GM19240 (cell line): ENCODE measurements at regions not wholly inside any gene's neighbourhood (a gene's known extent, or its start where the extent isn't known, plus 50 kb on each side); places are given as distances from the start of the nearest gene placed in this dataset.
"Not testable (repeated sequence)": the region's sequence is repeated elsewhere in the genome, so short reads cannot be mapped to it uniquely, and the experiment has no call there.

Source experiments
- DNase-seq: peaks from one replicate; pipeline ENCODE4 v3.0.0; 2011; ENCODE audit warnings: low spot score; ENCODE audit not compliant: insufficient read length

DNA sequence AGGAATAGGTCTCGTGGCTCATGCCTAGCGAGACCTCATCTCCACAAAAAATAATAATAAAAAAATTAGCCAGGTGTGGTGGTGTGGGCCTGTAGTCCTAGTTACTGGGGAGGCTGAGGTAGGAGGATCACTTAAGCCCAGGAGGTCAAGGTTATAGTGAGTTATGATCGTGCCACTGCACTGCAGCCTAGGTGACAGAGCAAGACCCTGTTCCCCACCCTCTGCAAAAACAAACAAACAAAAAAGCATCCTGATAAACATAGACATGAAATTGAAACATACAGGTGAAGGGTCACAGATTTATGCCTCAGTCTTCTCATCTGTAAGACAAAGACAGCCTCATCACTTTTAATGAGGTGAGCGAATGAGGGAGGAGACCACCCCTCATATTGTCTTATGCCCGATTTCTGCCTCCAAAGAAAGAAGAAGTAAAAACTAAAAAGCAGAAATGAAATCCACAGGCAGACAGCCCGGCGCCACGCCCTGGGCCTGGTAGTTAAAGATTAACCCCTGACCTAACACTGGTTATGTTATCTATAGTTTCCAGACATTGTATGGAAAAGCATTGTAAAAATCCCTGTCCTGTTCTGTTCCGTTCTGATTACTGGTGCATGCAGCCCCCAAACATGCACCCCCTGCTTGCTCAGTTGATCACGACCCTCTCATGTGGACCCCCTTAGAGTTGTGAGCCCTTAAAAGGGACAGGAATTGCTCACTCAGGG is 138.5 kb downstream of the OR2B2 start:
- DNase-seq: not testable (repeated sequence)

GRCh38 chr6:27772261-27773001 is 139.8 kb downstream of the OR2B2 start:
- DNase-seq: peak; percentile 35

DNA sequence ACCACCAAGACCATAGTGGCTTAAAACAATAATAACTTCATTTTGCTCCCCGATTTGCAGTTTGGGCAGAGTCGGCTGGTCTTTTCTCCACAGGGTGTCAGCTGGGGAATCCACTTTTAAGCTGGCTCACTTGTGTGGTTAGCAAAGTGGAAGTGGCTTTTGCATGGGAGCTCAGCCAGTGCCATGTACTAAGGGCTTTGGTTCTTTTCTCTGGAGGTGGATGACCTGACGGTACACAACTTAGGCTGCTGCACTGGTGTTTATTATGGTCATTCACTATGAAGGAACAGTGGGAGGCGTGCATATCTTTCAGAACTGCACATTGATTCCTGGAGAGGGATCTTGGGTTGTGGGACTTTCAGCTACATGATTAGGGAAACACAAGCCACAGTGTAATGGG is 141.0 kb downstream of the OR2B2 start:
- no peak for DNase-seq

DNA sequence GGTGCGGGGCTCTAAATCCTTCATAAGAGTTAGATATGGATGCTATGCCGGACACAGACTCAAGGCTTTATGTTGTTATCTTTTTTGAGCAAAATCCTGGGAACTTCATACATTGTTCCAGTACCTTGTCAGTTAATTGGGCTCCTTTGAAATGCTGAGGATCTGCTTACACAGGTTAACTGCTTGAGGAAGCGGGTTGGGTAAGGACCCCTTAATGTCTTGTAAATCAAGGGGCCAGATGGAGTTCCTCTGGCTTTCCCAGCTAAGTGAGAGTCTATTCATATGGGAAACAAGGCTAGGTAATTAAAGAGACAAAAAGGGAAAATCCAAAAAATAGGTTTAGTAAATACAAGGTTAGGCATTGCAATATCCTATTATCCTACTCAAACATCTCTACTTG is 141.5 kb downstream of the OR2B2 start:
- no peak for DNase-seq

DNA sequence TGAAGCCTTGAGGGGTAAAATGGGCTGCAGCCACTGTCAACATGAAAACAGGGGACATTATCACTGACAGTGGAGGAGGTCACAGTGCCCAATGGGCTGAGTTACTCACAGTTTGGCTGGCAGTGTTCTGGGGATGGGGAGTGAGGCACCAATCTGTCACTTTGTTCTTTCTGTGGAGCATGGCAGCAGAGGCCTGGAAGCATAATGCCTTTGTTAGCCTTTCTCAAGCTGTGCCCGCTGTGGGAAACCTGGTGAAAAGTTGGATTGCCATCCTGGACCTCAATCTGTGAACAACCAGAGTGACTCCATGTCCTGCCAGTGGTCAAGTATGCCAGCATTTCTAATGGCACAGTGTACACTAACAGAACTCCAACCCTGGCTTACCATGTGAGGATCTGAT is 143.6 kb downstream of the OR2B2 start:
- DNase-seq: no peak

- DNase-seq: no peak
Observed at GRCh38 chr6:27767851-27768250, 144.3 kb downstream of the OR2B2 start.

GRCh38 chr6:27766405-27766804 is 145.8 kb downstream of the OR2B2 start:
- no peak for DNase-seq

DNA sequence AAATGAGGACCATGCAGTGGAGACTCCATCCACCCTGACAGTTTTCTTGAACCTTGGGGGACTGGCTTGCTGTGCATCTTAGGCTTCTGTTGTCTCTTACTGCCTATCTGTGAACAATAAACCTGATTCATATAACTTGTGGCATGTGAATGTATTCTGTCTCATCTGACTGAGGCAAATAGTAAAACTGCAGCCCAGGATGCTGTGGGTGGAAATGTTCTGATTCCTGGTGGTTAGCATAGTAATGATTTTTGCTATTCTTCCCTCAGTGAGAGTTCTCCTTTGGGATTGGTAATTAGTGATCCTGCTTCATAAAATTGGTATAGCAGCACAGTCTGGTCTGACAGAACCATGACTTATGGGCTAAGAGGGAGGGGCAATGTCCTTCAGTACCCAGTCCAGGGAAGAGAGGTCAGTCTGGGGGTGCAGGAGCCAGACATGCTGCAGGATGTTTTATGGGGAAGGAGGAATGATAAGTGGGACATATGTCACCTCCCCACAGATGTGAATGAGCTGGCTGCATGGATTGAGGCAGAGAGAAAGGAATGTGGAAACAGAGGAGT is 147.1 kb downstream of the OR2B2 start:
- no peak for DNase-seq

GRCh38 chr6:27761391-27761790 is 150.8 kb downstream of the OR2B2 start:
- no peak for DNase-seq

GRCh38 chr6:27760464-27760863 is 151.7 kb downstream of the OR2B2 start:
- no peak for DNase-seq

DNA sequence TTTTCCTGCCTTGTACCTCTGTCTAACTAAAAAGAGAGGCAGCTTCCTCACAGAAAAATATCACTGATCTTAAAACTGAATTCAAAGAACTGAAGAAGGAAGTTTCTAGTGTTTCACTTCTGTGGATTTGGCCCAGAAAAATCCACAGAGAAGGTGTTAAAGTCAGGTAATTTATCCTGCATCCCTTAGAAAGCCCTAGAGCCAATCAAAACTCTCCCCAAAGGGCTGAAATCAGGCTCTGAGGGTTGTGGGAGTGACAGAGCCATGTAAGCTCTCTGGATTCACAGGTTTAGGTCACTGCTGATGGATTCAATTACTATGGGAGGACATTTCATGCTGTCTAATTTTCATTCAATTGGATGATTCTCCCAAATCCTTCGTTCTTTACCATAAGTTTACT is 152.3 kb downstream of the OR2B2 start:
- no peak for DNase-seq

DNA sequence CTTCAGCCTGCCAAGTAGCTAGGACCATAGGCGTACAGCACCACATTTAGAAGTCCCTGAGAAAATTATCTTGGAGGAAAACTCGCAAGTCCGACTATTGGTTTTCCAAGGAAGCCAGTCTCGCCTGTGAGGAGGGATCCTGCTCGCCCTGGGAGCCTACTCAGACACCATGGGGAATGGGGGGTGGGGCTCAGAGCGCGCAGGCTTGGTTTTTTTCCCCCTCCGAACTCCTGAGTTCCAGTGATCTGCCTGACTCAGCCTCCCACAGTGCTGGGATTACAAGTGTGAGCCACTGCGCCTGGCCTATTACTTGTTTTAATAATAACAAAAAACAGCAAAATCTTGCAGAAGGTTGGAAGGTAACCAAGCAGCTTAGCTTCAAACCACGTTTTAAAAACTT is 153.7 kb downstream of the OR2B2 start:
- no peak for DNase-seq

- no peak for DNase-seq
Observed at GRCh38 chr6:27757307-27757706, 154.9 kb downstream of the OR2B2 start.

DNA sequence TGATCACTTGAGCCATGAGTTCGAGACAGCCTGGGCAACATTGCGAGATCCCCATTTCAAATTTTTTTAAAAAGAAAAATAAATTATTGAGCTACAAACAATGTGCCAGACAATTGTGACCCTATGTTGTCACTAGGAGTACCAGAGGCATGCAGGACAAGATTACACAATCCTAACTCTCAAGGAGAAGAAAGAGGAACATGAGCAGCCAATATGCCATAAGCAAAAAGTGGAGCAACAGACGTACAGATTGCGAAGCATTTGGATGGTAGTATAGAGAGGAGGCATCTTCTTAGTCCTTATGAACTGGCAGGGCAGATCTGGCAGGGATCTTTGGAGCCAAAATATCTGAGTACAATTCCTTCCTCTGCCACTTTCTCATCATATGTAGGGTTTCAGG is 156.4 kb downstream of the OR2B2 start:
- DNase-seq: no peak

DNA sequence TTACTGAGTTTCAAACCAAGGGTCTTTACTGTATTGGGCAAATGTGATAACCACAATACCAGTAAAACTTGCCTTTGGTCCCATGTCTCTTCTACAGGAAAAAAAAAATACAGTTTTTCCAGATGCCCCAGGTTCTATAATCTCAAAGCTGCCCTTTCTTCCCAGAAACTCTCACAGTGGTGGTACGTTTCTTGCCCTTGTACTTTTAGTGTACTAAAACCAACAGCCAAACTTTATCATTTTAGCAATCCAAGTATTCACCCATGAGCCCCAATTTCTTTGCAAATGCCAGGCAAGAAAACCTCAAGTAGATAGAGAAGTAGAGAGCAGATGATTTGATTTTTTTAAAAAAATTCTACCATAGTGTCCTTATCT is 157.8 kb downstream of the OR2B2 start:
- no peak for DNase-seq

GRCh38 chr6:27753668-27754407 is 158.4 kb downstream of the OR2B2 start:
- peak; percentile 29 for DNase-seq

- DNase-seq: no peak
Observed at GRCh38 chr6:27752038-27752885, 159.9 kb downstream of the OR2B2 start.

DNA sequence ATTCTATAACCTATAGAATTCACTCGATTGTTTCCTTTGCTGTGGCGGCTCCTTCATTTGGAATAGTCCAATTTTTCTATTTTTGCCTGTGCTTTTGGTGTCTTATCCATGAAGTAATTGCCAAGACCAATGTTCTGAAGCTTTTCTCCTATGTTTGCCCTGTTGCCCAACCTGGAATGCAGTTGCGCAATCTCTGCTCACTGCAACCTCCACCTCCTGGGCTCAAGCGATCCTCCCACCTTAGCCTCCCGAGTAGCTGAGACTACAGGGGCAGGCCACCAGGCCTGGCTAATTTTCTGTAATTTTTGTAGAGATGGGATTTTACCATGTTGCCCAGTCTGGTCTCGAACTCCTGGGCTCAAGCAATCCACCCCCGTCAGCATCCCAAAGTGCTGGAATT is 163.5 kb downstream of the OR2B2 start:
- DNase-seq: no peak

DNA sequence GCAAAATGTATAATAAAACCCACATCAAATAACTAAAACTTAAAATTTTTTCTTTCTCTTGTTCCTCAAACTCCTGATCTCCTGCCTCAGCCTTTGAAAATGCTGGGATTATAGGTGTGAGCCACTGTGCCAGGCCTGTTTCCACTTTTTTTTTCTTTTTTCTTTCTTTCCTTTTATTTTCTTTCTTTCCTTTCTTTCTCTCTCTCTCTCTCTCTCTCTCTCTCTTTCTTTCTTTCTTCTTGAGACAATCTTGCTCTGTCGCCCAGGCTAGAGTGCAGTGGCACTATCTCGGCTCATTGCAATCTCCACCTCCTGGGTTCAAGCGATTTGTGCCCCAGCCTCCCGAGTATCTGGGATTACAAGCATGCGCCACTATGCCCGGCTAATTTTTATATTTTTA is 164.6 kb downstream of the OR2B2 start:
- DNase-seq: no peak

GRCh38 chr6:27746860-27747259 is 165.3 kb downstream of the OR2B2 start:
- DNase-seq: not testable (repeated sequence)

DNA sequence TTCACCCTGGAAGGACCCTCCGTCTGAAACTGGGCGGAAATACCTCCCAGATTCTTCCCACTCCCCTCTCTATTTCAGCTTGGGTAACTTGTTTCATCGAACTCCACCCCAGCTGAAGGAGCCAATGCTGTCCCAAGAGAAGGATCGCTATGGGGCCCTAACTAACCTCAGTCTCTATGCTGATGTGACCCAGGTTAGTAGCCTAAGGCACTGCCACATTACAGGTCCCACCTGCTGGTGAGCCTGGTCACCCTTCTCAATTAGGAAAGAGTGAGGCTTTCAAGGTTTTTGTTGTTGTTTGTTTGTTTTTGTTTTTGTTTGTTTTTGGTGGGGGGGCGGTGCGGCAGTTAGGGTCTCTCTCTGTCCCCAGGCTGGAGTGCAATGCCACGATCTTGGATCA is 168.4 kb downstream of the OR2B2 start:
- no peak for DNase-seq
